Parathyroid adenoma (tissue), 2 donors: ENCODE measurements at regions not wholly inside any gene's neighbourhood (a gene's known extent, or its start where the extent isn't known, plus 50 kb on each side); places are given as distances from the start of the nearest gene placed in this dataset.

Experiments
- H2AFZ ChIP-seq: fragments of 300-600 bp; sonication (generic); one replicate; pipeline ENCODE4 v1.7.0; 2017; ENCODE audit warnings: antibody characterized with exemption, mild to moderate bottlenecking
- H3K27ac ChIP-seq: fragments of 300-600 bp; sonication (generic); one replicate; pipeline ENCODE4 v1.7.0; 2017
- H3K27me3 ChIP-seq: fragments of 300-600 bp; sonication (generic); one replicate; pipeline ENCODE4 v1.7.0; 2017; ENCODE audit warnings: low read length; ENCODE audit not compliant: control insufficient read depth, insufficient read depth
- H3K36me3 ChIP-seq: fragments of 300-600 bp; sonication (generic); one replicate; pipeline ENCODE4 v1.7.0; 2017; ENCODE audit warnings: low read length; ENCODE audit not compliant: control insufficient read depth, insufficient read depth
- H3K4me1 ChIP-seq: fragments of 300-600 bp; sonication (generic); one replicate; pipeline ENCODE4 v1.7.0; 2017; ENCODE audit warnings: control low read depth
- H3K4me2 ChIP-seq: fragments of 300-600 bp; sonication (generic); one replicate; pipeline ENCODE4 v1.7.0; 2017; ENCODE audit warnings: low read length
- H3K4me3 ChIP-seq: fragments of 300-600 bp; sonication (generic); one replicate; pipeline ENCODE4 v1.7.0; 2017; ENCODE audit warnings: low read depth, low read length
- H3K79me2 ChIP-seq: fragments of 300-600 bp; sonication (generic); one replicate; pipeline ENCODE4 v1.7.0; 2017; ENCODE audit warnings: control low read depth
- H3K9ac ChIP-seq: fragments of 300-600 bp; sonication (generic); one replicate; pipeline ENCODE4 v1.7.0; 2017; ENCODE audit warnings: mild to moderate bottlenecking
- H3K9me3 ChIP-seq: fragments of 300-600 bp; sonication (generic); one replicate; pipeline ENCODE4 v1.7.0; 2017; ENCODE audit warnings: low read length; ENCODE audit not compliant: control insufficient read depth
- CTCF ChIP-seq: fragments of 300-600 bp; sonication (generic); IDR thresholded peaks from one replicate; pipeline ENCODE4 v1.7.0; 2017; ENCODE audit warnings: antibody characterized with exemption, mild to moderate bottlenecking
- donor health status: primary hyperparathyroidism.

GRCh38 chr7:153532326-153532725 is 519.9 kb upstream of the DPP6 start:
- no peaks in the 10 kb centered on the region for H3K36me3 ChIP-seq
- H3K79me2 ChIP-seq, result no peaks in the 10 kb centered on the region
- no peak overlapping the region for H3K4me3 ChIP-seq
- no peak overlapping the region for H3K4me2 ChIP-seq
- no peaks in the 10 kb centered on the region for H3K27me3 ChIP-seq
- no peak for TF ChIP-seq CTCF
- no peak overlapping the region for H3K9ac ChIP-seq
- H3K9me3 ChIP-seq, result no peaks in the 10 kb centered on the region
- no peak overlapping the region for H3K27ac ChIP-seq
- H2AFZ ChIP-seq, result no peak overlapping the region
- H3K4me1 ChIP-seq, result no peaks in the 10 kb centered on the region

GRCh38 chr7:153537271-153537670 is 514.9 kb upstream of the DPP6 start:
- Histone ChIP-seq H3K4me3 (no peak overlapping the region), H3K9me3 (no peaks in the 10 kb centered on the region), H3K79me2 (no peaks in the 10 kb centered on the region), H3K27me3 (no peaks in the 10 kb centered on the region), H3K9ac (no peak overlapping the region), H3K36me3 (no peaks in the 10 kb centered on the region), H2AFZ (no peak overlapping the region), H3K4me2 (no peak overlapping the region), H3K27ac (no peak overlapping the region), H3K4me1 (no peaks in the 10 kb centered on the region)
- no peak for TF ChIP-seq CTCF

- H3K4me1 ChIP-seq, result no peaks in the 10 kb centered on the region
- H3K27me3 ChIP-seq, result no peaks in the 10 kb centered on the region
- no peak overlapping the region for H2AFZ ChIP-seq
- H3K4me2 ChIP-seq, result no peak overlapping the region
- no peak overlapping the region for H3K9ac ChIP-seq
- no peak overlapping the region for H3K27ac ChIP-seq
- H3K9me3 ChIP-seq, result no peaks in the 10 kb centered on the region
- no peak for TF ChIP-seq CTCF
- no peaks in the 10 kb centered on the region for H3K36me3 ChIP-seq
- H3K4me3 ChIP-seq, result no peak overlapping the region
- H3K79me2 ChIP-seq, result no peaks in the 10 kb centered on the region
Measured at GRCh38 chr7:153541903-153542302, 510.3 kb upstream of the DPP6 start.

- H2AFZ ChIP-seq, result no peak overlapping the region
- H3K9ac ChIP-seq, result no peak overlapping the region
- H3K36me3 ChIP-seq, result no peaks in the 10 kb centered on the region
- H3K9me3 ChIP-seq, result no peaks in the 10 kb centered on the region
- H3K79me2 ChIP-seq, result no peaks in the 10 kb centered on the region
- H3K4me3 ChIP-seq, result no peak overlapping the region
- no peak for TF ChIP-seq CTCF
- H3K4me1 ChIP-seq, result no peaks in the 10 kb centered on the region
- no peak overlapping the region for H3K27ac ChIP-seq
- no peak overlapping the region for H3K4me2 ChIP-seq
- no peaks in the 10 kb centered on the region for H3K27me3 ChIP-seq
Measured at GRCh38 chr7:153543232-153543631, 509.0 kb upstream of the DPP6 start.

GRCh38 chr7:153550173-153550572 is 502.0 kb upstream of the DPP6 start:
- no peaks in the 10 kb centered on the region for H3K27me3 ChIP-seq
- no peak for TF ChIP-seq CTCF
- H3K4me3 ChIP-seq, result no peak overlapping the region
- no peaks in the 10 kb centered on the region for H3K4me1 ChIP-seq
- no peak overlapping the region for H2AFZ ChIP-seq
- H3K36me3 ChIP-seq, result no peaks in the 10 kb centered on the region
- no peaks in the 10 kb centered on the region for H3K9me3 ChIP-seq
- H3K9ac ChIP-seq, result no peak overlapping the region
- H3K27ac ChIP-seq, result no peak overlapping the region
- no peaks in the 10 kb centered on the region for H3K79me2 ChIP-seq
- H3K4me2 ChIP-seq, result no peak overlapping the region
